Esophagus squamous epithelium (tissue), 5 donors: ENCODE measurements at regions not wholly inside any gene's neighbourhood (a gene's known extent, or its start where the extent isn't known, plus 50 kb on each side); places are given as distances from the start of the nearest gene placed in this dataset.

ENCODE experiments used
- DNase-seq: peaks from one replicate; lab custom pipeline; 2025; lab: John Stamatoyannopoulos, UW
- H3K27ac ChIP-seq, 4 donors: fragments of 200-600 bp; sonication (generic); one replicate each; pipeline ENCODE4 v1.5.1; 2016 to 2019; ENCODE audit warnings: mild to moderate bottlenecking in 1 of 4
- H3K27me3 ChIP-seq, 4 donors: fragments of 200-600 bp; sonication (generic); 1 replicate in 3 of 4; 2 replicates in 1 of 4; pipeline versions ENCODE4 v1.5.1 to v1.6.0; 2017 to 2021; ENCODE audit warnings: antibody characterized with exemption in 1 of 4
- H3K36me3 ChIP-seq, 3 donors: fragments of 200-600 bp; sonication (generic); one replicate each; pipeline ENCODE4 v1.5.1; 2016 to 2019
- H3K4me1 ChIP-seq, 3 donors: fragments of 200-600 bp; sonication (generic); one replicate each; pipeline ENCODE4 v1.5.1; 2017 to 2019
- H3K4me3 ChIP-seq, 4 donors: fragments of 200-600 bp; sonication (generic); 1 replicate in 3 of 4; 2 replicates in 1 of 4; pipeline ENCODE4 v1.5.1; 2016 to 2019; ENCODE audit warnings: mild to moderate bottlenecking in 2 of 4, moderate library complexity in 1 of 4
- H3K9me3 ChIP-seq, 3 donors: fragments of 200-600 bp; sonication (generic); one replicate each; pipeline ENCODE4 v1.5.1; 2016 to 2019
- POLR2A ChIP-seq, 4 donors: fragments of 450-650 bp; IDR thresholded peaks; one replicate each; pipeline ENCODE4 v1.6.1; 2017; ENCODE audit warnings: antibody characterized with exemption in 4 of 4, mild to moderate bottlenecking in 4 of 4, moderate library complexity in 3 of 4
- WGBS, 2 donors: methylation state at CpG; one replicate each; pipeline ENCODE4 v1.1.5; 2018; 5-methylcytosine and 5-hydroxymethylcytosine counted together
- intact Hi-C: fragments of 100-400 bp; cut with DNase I; formaldehyde crosslinking; loops from one replicate; pipeline ENCODE4 v1.15.0; 2022
- TF ChIP-seq, protein P1 (sequence below), 6 experiments: fragments of 450-650 bp in 4 of 6; fragments of 200-600 bp in 2 of 6; sonication (generic) in 2 of 6; IDR thresholded peaks; one replicate each; pipeline ENCODE4 v1.5.1; 2016 to 2019; ENCODE audit warnings: antibody characterized with exemption in 6 of 6, mild to moderate bottlenecking in 4 of 6, moderate library complexity in 4 of 6
- donor health status: DM: yes; HTN: yes; CAD: no.

DNA sequence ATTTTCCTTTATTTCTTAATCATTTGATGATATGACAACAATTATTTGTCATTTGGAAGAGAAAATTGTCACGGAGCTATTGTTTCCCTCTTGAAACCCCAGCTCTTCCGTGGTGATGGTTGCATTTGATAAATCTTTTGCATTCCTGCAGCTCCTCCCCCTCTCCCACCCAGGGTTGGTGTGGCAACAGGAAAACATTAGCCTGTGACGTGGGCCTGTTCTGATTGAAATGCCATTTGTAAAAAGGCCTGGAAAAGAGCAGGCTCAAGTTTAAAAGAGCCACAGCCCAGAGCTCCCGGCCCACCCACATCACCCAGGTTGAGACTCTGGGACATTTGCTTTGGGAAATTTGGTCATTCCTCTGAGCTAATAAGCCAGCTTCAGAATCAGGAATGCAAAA is 282.5 kb downstream of the RPLP1 start:
- Histone ChIP-seq H3K36me3 (no peaks in the 10 kb centered on the region), H3K4me1 (peaks cover 0 to 14% (median 0%) of the 10 kb centered on the region in 3 donors), H3K9me3 (no peaks in the 10 kb centered on the region), H3K27me3 (peaks cover 0 to 20% (median 0%) of the 10 kb centered on the region in 4 donors), H3K27ac (no peak overlapping the region), H3K4me3 (no peak overlapping the region)
- TF ChIP-seq, protein P1, sequence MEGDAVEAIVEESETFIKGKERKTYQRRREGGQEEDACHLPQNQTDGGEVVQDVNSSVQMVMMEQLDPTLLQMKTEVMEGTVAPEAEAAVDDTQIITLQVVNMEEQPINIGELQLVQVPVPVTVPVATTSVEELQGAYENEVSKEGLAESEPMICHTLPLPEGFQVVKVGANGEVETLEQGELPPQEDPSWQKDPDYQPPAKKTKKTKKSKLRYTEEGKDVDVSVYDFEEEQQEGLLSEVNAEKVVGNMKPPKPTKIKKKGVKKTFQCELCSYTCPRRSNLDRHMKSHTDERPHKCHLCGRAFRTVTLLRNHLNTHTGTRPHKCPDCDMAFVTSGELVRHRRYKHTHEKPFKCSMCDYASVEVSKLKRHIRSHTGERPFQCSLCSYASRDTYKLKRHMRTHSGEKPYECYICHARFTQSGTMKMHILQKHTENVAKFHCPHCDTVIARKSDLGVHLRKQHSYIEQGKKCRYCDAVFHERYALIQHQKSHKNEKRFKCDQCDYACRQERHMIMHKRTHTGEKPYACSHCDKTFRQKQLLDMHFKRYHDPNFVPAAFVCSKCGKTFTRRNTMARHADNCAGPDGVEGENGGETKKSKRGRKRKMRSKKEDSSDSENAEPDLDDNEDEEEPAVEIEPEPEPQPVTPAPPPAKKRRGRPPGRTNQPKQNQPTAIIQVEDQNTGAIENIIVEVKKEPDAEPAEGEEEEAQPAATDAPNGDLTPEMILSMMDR (IDR thresholded peaks at IDR 0.05): no peak
- TF ChIP-seq POLR2A (IDR thresholded peaks at IDR 0.05): no peak
- 46 to 62% methylated on average over 3 to 4 of the region's 4 CpGs for WGBS, 2 donors
- DNase-seq: no peak
- intact Hi-C loops: no loop called here

DNA sequence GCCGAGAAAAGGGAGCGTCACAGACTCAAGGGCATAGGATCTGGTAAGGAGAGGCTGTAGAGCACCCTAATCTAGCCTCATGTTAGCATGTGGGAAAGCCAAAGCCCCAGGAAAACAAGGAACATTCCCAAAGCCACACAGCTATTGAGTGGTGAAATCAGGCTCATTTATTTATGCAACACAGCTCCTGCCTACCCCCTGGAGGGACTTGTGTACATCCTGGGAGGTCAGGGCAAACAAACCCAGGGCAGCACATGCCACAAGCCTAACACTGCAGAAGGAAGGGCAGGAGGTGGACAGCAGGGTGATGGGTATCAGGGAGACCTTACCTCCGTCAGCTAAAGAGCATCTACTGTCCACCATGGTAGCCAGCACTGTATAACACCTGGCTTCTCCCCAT is 283.5 kb downstream of the RPLP1 start:
- Histone ChIP-seq H3K4me3 (no peak overlapping the region), H3K9me3 (peaks cover 0 to 8% (median 0%) of the 10 kb centered on the region in 3 donors), H3K27me3 (peaks cover 0 to 22% (median 0%) of the 10 kb centered on the region in 4 donors), H3K36me3 (no peaks in the 10 kb centered on the region), H3K27ac (no peak overlapping the region), H3K4me1 (peaks cover 0 to 5% (median 0%) of the 10 kb centered on the region in 3 donors)
- TF ChIP-seq POLR2A (IDR thresholded peaks at IDR 0.05): no peak
- TF ChIP-seq, protein P1 (IDR thresholded peaks at IDR 0.05): no peak
- DNase-seq: no peak
- intact Hi-C loops: no loop called here
- 90 to 96% methylated on average over 3 of the region's 3 CpGs for WGBS, 2 donors

DNA sequence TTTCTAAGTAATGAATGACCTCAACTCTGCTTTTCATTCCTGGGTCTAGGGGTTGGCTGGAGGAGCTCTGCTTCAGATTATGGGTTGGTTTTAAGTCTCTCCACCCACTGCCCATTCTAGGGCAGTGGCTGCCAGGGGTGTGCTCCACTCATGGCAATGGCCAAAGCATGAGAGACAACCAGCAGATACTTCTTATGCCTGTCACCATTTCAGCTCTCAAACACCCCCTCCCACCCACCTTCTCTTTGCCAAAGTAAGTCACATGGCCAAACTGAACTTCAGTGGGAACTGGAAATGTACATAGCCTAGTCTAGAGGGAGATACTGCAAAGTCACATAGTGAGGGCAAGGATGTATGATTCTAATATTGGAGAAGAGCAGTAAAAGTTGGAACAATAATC is 285.3 kb downstream of the RPLP1 start:
- intact Hi-C loops: no loop called here
- Histone ChIP-seq H3K27me3 (peaks cover 0 to 27% (median 0%) of the 10 kb centered on the region in 4 donors), H3K9me3 (peaks cover 0 to 9% (median 0%) of the 10 kb centered on the region in 3 donors), H3K4me3 (no peak overlapping the region), H3K27ac (no peak overlapping the region), H3K4me1 (peaks cover 0 to 5% (median 0%) of the 10 kb centered on the region in 3 donors), H3K36me3 (no peaks in the 10 kb centered on the region)
- DNase-seq: no peak
- TF ChIP-seq, protein P1 (IDR thresholded peaks at IDR 0.05): no peak
- no peak for TF ChIP-seq POLR2A (IDR thresholded peaks at IDR 0.05)

DNA sequence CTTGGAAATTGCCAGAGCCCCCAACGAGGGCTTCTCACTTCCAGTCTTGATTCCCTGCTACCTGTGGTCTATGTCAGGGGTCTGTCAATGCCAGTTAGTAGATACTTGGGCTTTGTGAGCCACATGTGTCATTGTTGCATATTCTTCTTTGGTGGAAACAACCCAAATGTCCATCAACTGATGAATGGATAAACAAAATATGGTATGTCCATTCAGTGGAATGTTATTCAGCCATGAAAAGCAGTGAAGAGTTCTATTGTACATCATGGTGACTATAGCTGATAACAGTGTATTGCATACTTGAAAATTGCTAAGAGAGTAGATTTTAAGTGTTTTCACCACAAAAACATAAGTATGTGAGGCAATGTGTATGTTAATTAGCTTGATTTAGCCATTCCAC is 288.1 kb downstream of the RPLP1 start:
- no peak overlapping the region for H3K27ac ChIP-seq
- intact Hi-C loops: no loop called here

DNA sequence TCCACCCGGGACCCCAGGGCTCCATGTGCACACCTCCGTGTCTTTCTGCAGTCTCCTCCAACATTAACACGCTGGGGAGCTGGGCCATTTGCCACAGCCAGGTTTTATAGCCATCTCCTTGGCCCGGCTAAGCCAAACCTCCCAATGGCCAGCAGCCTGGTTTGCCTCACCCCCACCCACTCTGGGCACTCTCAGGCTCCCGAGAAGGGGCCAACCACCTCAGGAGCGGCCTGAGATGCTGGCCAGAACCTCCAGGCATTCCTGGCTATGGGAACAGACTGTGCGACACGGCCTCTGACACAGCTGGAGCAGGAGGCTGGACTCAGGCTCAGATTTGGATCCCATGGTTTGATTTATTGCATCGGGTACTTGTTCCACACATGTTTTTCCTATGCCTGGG is 289.7 kb downstream of the RPLP1 start:
- H3K4me1 ChIP-seq: no peaks in the 10 kb centered on the region
- no peak overlapping the region for H3K27ac ChIP-seq
- intact Hi-C loops: no loop called here
- 78 to 100% methylated on average over 3 to 7 of the region's 9 CpGs for WGBS, 2 donors
- H3K27me3 ChIP-seq: peaks cover 0 to 45% (median 0%) of the 10 kb centered on the region in 4 donors
- no peaks in the 10 kb centered on the region for H3K36me3 ChIP-seq
- no peak for TF ChIP-seq POLR2A (IDR thresholded peaks at IDR 0.05)
- TF ChIP-seq, protein P1 (IDR thresholded peaks at IDR 0.05): no peak
- DNase-seq: no peak
- H3K4me3 ChIP-seq: no peak overlapping the region
- peaks cover 0 to 9% (median 0%) of the 10 kb centered on the region in 3 donors for H3K9me3 ChIP-seq

More for the DNA sequence above, 288.1 kb downstream of the RPLP1 start:
- Histone ChIP-seq H3K4me1 (no peaks in the 10 kb centered on the region), H3K27me3 (peaks cover 0 to 46% (median 0%) of the 10 kb centered on the region in 4 donors), H3K36me3 (no peaks in the 10 kb centered on the region), H3K4me3 (no peak overlapping the region), H3K9me3 (peaks cover 0 to 9% (median 0%) of the 10 kb centered on the region in 3 donors)
- no peak for DNase-seq
- TF ChIP-seq, protein P1 (IDR thresholded peaks at IDR 0.05): no peak
- no peak for TF ChIP-seq POLR2A (IDR thresholded peaks at IDR 0.05)
- WGBS, 2 donors: 59 to 69% methylated on average over 1 of the region's 1 CpG
